H1 (cell line): ENCODE measurements at regions not wholly inside any gene's neighbourhood (a gene's known extent, or its start where the extent isn't known, plus 50 kb on each side); places are given as distances from the start of the nearest gene placed in this dataset.

Experiments
- RBBP5 ChIP-seq: IDR thresholded peaks from 2 replicates; pipeline ENCODE4 v1.7.1; 2012; ENCODE audit warnings: low read depth, mild to moderate bottlenecking, inconsistent platforms, low read length, moderate library complexity, borderline replicate concordance

DNA sequence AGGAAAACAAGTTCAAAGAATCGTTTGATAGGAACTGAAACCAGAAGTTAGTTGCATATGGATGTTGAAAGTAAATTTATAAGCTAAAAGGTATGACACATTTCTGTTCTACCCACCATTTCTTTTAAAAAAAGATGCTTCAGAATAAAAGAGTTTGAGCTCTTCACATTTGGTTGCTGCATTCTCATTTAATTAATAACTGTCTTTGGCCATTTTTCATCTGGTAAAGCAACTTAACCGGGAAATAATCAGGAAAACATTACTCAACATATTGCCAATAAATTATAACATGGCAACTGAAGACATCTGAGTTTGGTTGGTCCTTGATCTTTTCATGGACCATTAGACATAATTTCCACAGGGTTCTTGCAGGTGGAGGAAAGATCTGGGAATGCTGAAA is 180.2 kb upstream of the TWIST2 start (continued):
- TF ChIP-seq RBBP5 = no peak
